D721Med (cell line): ENCODE measurements at regions not wholly inside any gene's neighbourhood (a gene's known extent, or its start where the extent isn't known, plus 50 kb on each side); places are given as distances from the start of the nearest gene placed in this dataset.
"Not testable (repeated sequence)": the region's sequence is repeated elsewhere in the genome, so short reads cannot be mapped to it uniquely, and the experiment has no call there.

Experiments used
- DNase-seq: peaks from one replicate; pipeline ENCODE4 v3.0.0; 2011; ENCODE audit warnings: low spot score; ENCODE audit not compliant: insufficient read length
- FAIRE-seq: peaks from 2 replicates; lab custom pipeline; 2011; peaks lifted over from hg19 to GRCh38; lab: Jason Lieb, UNC
- CTCF ChIP-seq: IDR thresholded peaks from 2 replicates; pipeline ENCODE4 v1.5.1; 2012; ENCODE audit warnings: mild to moderate bottlenecking, control low read depth; ENCODE audit not compliant: insufficient read depth; ENCODE audit errors: missing control alignments

DNA sequence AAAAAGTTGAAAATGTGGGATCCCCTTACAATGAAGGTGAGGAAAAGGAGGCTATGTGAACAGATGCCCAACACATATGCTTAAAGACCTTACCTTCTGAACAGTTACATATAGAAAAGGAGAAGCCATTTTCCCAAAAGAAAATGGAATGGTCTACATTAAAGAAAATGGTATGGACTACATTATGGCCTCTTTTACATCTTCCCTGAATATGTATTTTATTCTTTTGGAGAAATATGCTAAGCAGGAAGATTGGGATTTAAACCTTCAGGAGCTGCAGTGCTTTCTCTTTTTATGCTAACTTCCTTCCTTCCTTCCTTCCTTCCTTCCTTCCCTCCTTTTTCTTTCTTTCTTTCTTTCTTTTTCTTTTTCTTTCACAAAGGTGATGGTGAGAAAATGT, 155.4 kb downstream of the SEC23IP start:
- DNase-seq (no peak), FAIRE-seq (no peak)
- no peak for TF ChIP-seq CTCF

GRCh38 chr10:120048391-120048790, 155.9 kb downstream of the SEC23IP start:
- no peak for TF ChIP-seq CTCF
- no peak for FAIRE-seq
- no peak for DNase-seq

DNA sequence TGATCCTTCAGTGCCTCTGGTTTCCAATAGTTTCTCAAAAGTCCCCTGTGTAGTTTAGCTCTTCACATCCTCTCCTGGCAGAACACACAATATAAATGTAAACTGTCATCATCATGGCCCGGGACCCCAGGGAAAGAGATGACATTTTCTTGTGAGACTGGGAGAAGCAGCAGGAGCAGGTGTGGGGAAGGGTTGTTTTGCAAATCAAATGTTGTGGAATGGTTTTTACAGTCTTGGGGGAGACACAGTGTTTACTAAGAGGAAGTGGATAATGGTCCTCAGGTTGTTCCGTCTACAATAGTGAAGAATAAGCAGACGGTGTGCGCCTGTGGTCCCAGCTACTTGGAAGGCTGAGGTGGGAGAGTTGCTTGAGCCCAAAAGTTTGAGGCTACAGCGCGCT, 159.1 kb downstream of the SEC23IP start:
- no peak for FAIRE-seq
- no peak for DNase-seq
- TF ChIP-seq CTCF, result no peak

DNA sequence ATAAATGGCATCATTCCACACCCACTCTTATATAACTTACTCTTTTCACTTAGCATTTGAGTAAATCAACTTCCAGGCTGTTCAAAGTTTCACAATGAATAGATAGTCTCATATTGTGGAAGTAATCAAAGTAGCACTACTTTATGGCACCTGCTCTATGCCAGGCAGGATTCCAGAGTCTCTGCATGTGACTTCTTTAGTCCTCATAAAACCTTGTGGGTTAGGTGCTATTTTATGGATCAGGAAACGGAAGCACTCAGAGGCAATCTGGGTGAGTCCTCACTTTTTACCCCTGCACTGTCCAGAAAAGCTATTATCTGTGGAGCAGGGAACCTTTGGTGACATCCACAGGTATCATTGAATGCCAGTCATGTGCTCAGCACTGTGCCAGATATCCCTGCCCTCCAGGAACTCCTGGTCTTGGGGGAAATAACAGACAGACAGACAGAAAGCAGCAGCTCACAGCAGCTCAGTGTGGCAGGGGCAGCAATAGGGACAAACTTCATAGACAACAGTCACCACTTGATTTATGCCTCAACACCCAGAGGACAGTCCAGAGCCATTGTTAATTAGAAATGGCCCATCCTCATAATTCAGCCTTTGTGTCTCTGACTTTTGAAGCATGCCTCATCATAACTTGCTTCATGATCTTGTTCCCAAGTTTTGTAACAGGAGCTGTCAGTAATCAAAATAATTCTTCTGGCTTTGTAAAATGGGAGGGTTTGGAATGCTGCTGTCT, 160.6 kb downstream of the SEC23IP start:
- DNase-seq, result no peak
- no peak for FAIRE-seq
- no peak for TF ChIP-seq CTCF

GRCh38 chr10:120059790-120060189, 167.3 kb downstream of the SEC23IP start:
- FAIRE-seq, DNase-seq: not testable (repeated sequence)

- TF ChIP-seq CTCF, result no peak
These were observed 174.9 kb downstream of the SEC23IP start for GRCh38 chr10:120067427-120067826.

DNA sequence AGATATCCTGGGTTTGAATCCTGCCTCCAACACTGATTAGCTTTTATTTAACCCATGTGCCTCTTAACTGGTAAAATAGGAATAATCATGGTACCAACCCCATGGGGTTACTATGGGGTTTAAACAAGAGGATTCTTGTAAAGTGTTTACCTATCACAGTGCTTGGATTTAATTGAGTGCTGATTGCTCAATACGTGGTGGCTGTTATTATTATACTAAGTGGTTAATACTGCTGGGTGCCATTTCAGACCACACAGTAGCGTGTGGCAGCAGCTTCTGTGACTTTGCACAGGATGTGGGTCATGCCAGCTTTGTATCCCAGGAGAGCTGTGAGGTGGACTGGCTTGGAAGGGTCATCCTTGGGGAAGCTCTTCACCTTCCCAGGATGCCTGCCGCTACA, 177.2 kb downstream of the SEC23IP start:
- no peak for FAIRE-seq
- no peak for TF ChIP-seq CTCF
- no peak for DNase-seq

More at GRCh38 chr10:120067427-120067826, 174.9 kb downstream of the SEC23IP start:
- FAIRE-seq (no peak), DNase-seq (no peak)
